GM12878 (cell line): ENCODE measurements at regions not wholly inside any gene's neighbourhood (a gene's known extent, or its start where the extent isn't known, plus 50 kb on each side); places are given as distances from the start of the nearest gene placed in this dataset.

Source experiments
- ATAC-seq: fragments of 200-7000 bp; cut with Tn5 transposase; 3 replicates; pipeline ENCODE4 v1.9.1; 2020; ENCODE audit warnings: mild to moderate bottlenecking, moderate library complexity
- BruUV-seq: library from RNA; stranded (reverse); fragments of 400-500 nt; replicated peaks from 2 replicates; lab custom pipeline; 2021; lab: Mats Ljungman, UMichigan
- CTCF ChIA-PET: fragments of 300-600 bp; sonication (Branson Sonifier 250); formaldehyde crosslinking; extraction: SDS; loops from one replicate; lab custom pipeline; 2021; ENCODE audit warnings: inconsistent platforms; lab: Yijun Ruan, JAX
- POLR2A ChIA-PET: fragments of 350-600 bp; formaldehyde crosslinking; extraction: SDS; loops from one replicate; lab custom pipeline; 2021; ENCODE audit warnings: inconsistent platforms; lab: Charles Lee
- RAD21 ChIA-PET: fragments of 300-600 bp; sonication (Branson Sonifier 250); formaldehyde crosslinking; loops from one replicate; lab custom pipeline; 2023; ENCODE audit warnings: antibody characterized with exemption; ENCODE audit not compliant: unreplicated experiment; lab: Charles Lee
- SMC1A ChIA-PET: fragments of 300-600 bp; sonication (Branson Sonifier 250); formaldehyde crosslinking; loops from one replicate; lab custom pipeline; 2023; ENCODE audit not compliant: unreplicated experiment, uncharacterized antibody; lab: Charles Lee
- DNase-seq: peaks from one replicate; pipeline ENCODE4 v3.0.0-alpha.2; 2011; ENCODE audit warnings: low read depth, low spot score
- FAIRE-seq: peaks from 3 replicates; lab custom pipeline; 2011; peaks lifted over from hg19 to GRCh38; lab: Jason Lieb, UNC
- H2AFZ ChIP-seq: 2 replicates; pipeline ENCODE4 v1.6.0; 2011; ENCODE audit warnings: low read depth, low read length, control low read depth; ENCODE audit not compliant: control insufficient read depth
- H3K27ac ChIP-seq: 2 replicates; pipeline ENCODE4 v1.5.1; 2011; ENCODE audit warnings: control low read depth; ENCODE audit not compliant: control insufficient read depth, insufficient read depth
- H3K27me3 ChIP-seq, 2 experiments: replicated peaks in 1 of 2; 2 replicates each; pipeline versions ENCODE4 v1.6.0 to v1.6.1; 2011; ENCODE audit warnings: low read length in 1 of 2; ENCODE audit not compliant: control insufficient read depth in 2 of 2, insufficient read depth in 2 of 2
- H3K36me3 ChIP-seq, 2 experiments: 2 replicates each; pipeline ENCODE4 v1.5.1; 2011; ENCODE audit warnings: low read length in 1 of 2; ENCODE audit not compliant: control insufficient read depth in 2 of 2, insufficient read depth in 2 of 2
- H3K4me1 ChIP-seq: 2 replicates; pipeline ENCODE4 v1.6.1; 2011; ENCODE audit warnings: mild to moderate bottlenecking, low read length, moderate library complexity, mixed read lengths; ENCODE audit not compliant: control insufficient read depth, insufficient read depth
- H3K4me2 ChIP-seq: 2 replicates; pipeline ENCODE4 v1.6.0; 2011; ENCODE audit warnings: control low read depth; ENCODE audit not compliant: control insufficient read depth, insufficient read depth
- H3K4me3 ChIP-seq: fragments of 200-600 bp; sonication (generic); 2 replicates; pipeline ENCODE4 v1.5.1; 2016
- H3K79me2 ChIP-seq: 2 replicates; pipeline ENCODE4 v1.6.0; 2011; ENCODE audit warnings: low read length; ENCODE audit not compliant: control insufficient read depth, insufficient read depth
- H3K9ac ChIP-seq: 2 replicates; pipeline ENCODE4 v1.8.0; 2011; ENCODE audit warnings: low read length, control low read depth, mixed read lengths; ENCODE audit not compliant: control insufficient read depth, insufficient read depth
- H3K9me3 ChIP-seq: replicated peaks from 3 replicates; pipeline ENCODE4 v1.5.1; 2011; ENCODE audit warnings: mild to moderate bottlenecking, low read length; ENCODE audit not compliant: control insufficient read depth, insufficient read depth
- H4K20me1 ChIP-seq: 2 replicates; pipeline ENCODE4 v1.6.0; 2011; ENCODE audit not compliant: control insufficient read depth, insufficient read depth
- ATF2 ChIP-seq: IDR thresholded peaks from 2 replicates; pipeline ENCODE4 v1.6.1; 2012; ENCODE audit warnings: low read length, inconsistent platforms
- BCL3 ChIP-seq: IDR thresholded peaks from 2 replicates; pipeline ENCODE4 v1.6.1; 2011; ENCODE audit warnings: borderline replicate concordance, low read depth, mild to moderate bottlenecking, moderate library complexity, low read length; ENCODE audit not compliant: insufficient read depth, poor library complexity, severe bottlenecking
- HDAC2 ChIP-seq: fragments of 200-600 bp; sonication (generic); IDR thresholded peaks from 2 replicates; pipeline ENCODE4 v1.6.1; 2017
- HDGF ChIP-seq: fragments of 450-650 bp; IDR thresholded peaks from 2 replicates; pipeline ENCODE4 v1.6.1; 2016; ENCODE audit warnings: antibody characterized with exemption
- IKZF1 ChIP-seq: fragments of 450-650 bp; conservative IDR thresholded peaks from 2 replicates; pipeline ENCODE4 v1.6.1; 2017; ENCODE audit warnings: antibody characterized with exemption, mild to moderate bottlenecking
- JUND ChIP-seq: IDR thresholded peaks from 2 replicates; pipeline ENCODE4 v1.6.1; 2012; ENCODE audit warnings: low read depth, mild to moderate bottlenecking, low read length, improper control_type of control experiment, moderate library complexity
- NFYB ChIP-seq: IDR thresholded peaks from 2 replicates; pipeline ENCODE4 v1.6.1; 2011; ENCODE audit warnings: low read depth, mild to moderate bottlenecking, low read length, improper control_type of control experiment, moderate library complexity; ENCODE audit not compliant: insufficient read depth
- NR2C2 ChIP-seq: IDR thresholded peaks from 2 replicates; pipeline ENCODE4 v1.6.1; 2011; ENCODE audit warnings: borderline replicate concordance, low read depth; ENCODE audit not compliant: control insufficient read depth, insufficient read length
- SMAD5 ChIP-seq: IDR thresholded peaks from 2 replicates; pipeline ENCODE4 v1.6.1; 2016; ENCODE audit warnings: antibody characterized with exemption, low read depth
- SMARCA5 ChIP-seq: fragments of 450-650 bp; IDR thresholded peaks from 2 replicates; pipeline ENCODE4 v1.6.1; 2017; ENCODE audit warnings: mild to moderate bottlenecking
- whole genome bisulfite sequencing: methylation state at CpG from one replicate; pipeline ENCODE4 v1.1.6; 2016; ENCODE audit warnings: low lambda C conversion rate; ENCODE audit not compliant: insufficient replicate concordance, insufficient coverage; ENCODE audit errors: missing lambda C conversion rate; 5-methylcytosine and 5-hydroxymethylcytosine counted together
- in situ Hi-C: fragments of 300-500 bp; cut with MboI; formaldehyde crosslinking; loops from 9 replicates; pipeline ENCODE4 v1.14.3; 2018; ENCODE audit warnings: mixed read lengths
- intact Hi-C: fragments of 100-400 bp; cut with micrococcal nuclease; formaldehyde crosslinking; loops from one replicate; pipeline ENCODE4 v1.14.2; 2022; ENCODE audit not compliant: unreplicated experiment
- TF ChIP-seq, protein P1 (sequence below): fragments of 450-650 bp; IDR thresholded peaks from 2 replicates; pipeline ENCODE4 v1.6.1; 2016; ENCODE audit warnings: mild to moderate bottlenecking
- TF ChIP-seq, protein P2 (sequence below), 3 experiments: IDR thresholded peaks in 2 of 3; conservative IDR thresholded peaks in 1 of 3; 2 replicates each; pipeline ENCODE4 v1.5.1; 2011; ENCODE audit warnings: low read depth in 3 of 3, low read length in 3 of 3, mild to moderate bottlenecking in 3 of 3, control low read depth in 2 of 3, moderate library complexity in 2 of 3, inconsistent platforms in 1 of 3, mixed read lengths in 1 of 3; ENCODE audit not compliant: control insufficient read depth in 2 of 3, insufficient read depth in 1 of 3; ENCODE audit errors: extremely low read depth in 1 of 3
- TF ChIP-seq, protein P3 (sequence below): IDR thresholded peaks from 2 replicates; pipeline ENCODE4 v1.6.1; 2011; ENCODE audit warnings: mild to moderate bottlenecking, low read depth, low read length, moderate library complexity; ENCODE audit not compliant: insufficient replicate concordance

DNA sequence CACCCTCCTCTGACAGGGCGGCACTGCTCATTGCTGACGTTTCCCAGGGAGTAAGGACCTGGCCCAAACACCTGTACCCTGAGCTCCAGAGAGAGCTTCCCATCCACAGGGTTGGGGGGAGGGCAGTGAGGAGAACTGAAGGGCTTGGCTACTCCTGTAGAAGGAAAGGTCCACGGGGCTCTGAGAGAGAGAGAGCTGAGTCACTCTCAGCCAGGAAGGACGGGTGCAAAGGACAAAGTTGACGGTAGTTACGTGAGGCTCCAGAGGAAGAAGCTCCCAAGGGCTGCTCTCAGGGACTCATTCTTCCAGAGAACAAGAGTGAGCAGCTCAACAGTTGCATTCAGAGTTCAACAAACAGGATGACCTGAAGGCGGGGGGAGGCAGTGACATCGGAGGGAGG is 852.5 kb downstream of the GALR1 start:
- no peaks in the 10 kb centered on the region for H3K79me2 ChIP-seq
- H2AFZ ChIP-seq, result no peak overlapping the region
- BruUV-seq, result no TSS peak
- DNase-seq (no peak), ATAC-seq (no peak), FAIRE-seq (no peak)
- ChIA-PET POLR2A (no interaction called here), SMC1A (no interaction called here), RAD21 (no interaction called here), CTCF (no interaction called here)
- no peak overlapping the region for H3K9ac ChIP-seq
- no peak overlapping the region for H3K27ac ChIP-seq
- in situ Hi-C loops (no loop called here), intact Hi-C loops (no loop called here)
- H3K9me3 ChIP-seq, result no peaks in the 10 kb centered on the region; the same call in 1 of the 3 replicates
- no peak overlapping the region for H3K4me2 ChIP-seq
- H4K20me1 ChIP-seq, result no peaks in the 10 kb centered on the region
- H3K27me3 ChIP-seq, result no peaks in the 10 kb centered on the region
- no peaks in the 10 kb centered on the region for H3K36me3 ChIP-seq
- TF ChIP-seq JUND (no peak), ATF2 (no peak), IKZF1 (no peak), HDGF (no peak), HDAC2 (no peak), SMARCA5 (no peak), BCL3 (no peak), NFYB (no peak), NR2C2 (no peak), SMAD5 (no peak)
- TF ChIP-seq, protein P1, sequence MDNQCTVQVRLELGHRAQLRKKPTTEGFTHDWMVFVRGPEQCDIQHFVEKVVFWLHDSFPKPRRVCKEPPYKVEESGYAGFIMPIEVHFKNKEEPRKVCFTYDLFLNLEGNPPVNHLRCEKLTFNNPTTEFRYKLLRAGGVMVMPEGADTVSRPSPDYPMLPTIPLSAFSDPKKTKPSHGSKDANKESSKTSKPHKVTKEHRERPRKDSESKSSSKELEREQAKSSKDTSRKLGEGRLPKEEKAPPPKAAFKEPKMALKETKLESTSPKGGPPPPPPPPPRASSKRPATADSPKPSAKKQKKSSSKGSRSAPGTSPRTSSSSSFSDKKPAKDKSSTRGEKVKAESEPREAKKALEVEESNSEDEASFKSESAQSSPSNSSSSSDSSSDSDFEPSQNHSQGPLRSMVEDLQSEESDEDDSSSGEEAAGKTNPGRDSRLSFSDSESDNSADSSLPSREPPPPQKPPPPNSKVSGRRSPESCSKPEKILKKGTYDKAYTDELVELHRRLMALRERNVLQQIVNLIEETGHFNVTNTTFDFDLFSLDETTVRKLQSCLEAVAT, result no peak
- TF ChIP-seq, protein P2, sequence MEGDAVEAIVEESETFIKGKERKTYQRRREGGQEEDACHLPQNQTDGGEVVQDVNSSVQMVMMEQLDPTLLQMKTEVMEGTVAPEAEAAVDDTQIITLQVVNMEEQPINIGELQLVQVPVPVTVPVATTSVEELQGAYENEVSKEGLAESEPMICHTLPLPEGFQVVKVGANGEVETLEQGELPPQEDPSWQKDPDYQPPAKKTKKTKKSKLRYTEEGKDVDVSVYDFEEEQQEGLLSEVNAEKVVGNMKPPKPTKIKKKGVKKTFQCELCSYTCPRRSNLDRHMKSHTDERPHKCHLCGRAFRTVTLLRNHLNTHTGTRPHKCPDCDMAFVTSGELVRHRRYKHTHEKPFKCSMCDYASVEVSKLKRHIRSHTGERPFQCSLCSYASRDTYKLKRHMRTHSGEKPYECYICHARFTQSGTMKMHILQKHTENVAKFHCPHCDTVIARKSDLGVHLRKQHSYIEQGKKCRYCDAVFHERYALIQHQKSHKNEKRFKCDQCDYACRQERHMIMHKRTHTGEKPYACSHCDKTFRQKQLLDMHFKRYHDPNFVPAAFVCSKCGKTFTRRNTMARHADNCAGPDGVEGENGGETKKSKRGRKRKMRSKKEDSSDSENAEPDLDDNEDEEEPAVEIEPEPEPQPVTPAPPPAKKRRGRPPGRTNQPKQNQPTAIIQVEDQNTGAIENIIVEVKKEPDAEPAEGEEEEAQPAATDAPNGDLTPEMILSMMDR (IDR thresholded peaks at IDR 0.05 in 2 of 3, conservative IDR thresholded peaks at IDR 0.05 in 1 of 3; ENCODE audit: control insufficient read depth in 2 of 3, extremely low read depth in 1 of 3, insufficient read depth in 1 of 3, low read depth in 3 of 3, low read length in 3 of 3), result no peak
- TF ChIP-seq, protein P3, sequence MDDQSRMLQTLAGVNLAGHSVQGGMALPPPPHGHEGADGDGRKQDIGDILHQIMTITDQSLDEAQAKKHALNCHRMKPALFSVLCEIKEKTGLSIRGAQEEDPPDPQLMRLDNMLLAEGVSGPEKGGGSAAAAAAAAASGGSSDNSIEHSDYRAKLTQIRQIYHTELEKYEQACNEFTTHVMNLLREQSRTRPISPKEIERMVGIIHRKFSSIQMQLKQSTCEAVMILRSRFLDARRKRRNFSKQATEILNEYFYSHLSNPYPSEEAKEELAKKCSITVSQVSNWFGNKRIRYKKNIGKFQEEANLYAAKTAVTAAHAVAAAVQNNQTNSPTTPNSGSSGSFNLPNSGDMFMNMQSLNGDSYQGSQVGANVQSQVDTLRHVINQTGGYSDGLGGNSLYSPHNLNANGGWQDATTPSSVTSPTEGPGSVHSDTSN, result no peak
- TF ChIP-seq, all 136 proteins: peak for 0
- Histone ChIP-seq H3K4me1 (no peaks in the 10 kb centered on the region), H3K4me3 (no peak overlapping the region)
- WGBS, result 19% methylated on average over 8 of the region's 8 CpGs
